Stimulated activated naive CD8-positive, alpha-beta T cell treated with anti-CD3 and anti-CD28 coated beads, Interleukin-15, Interleukin-2, amounts not matched to agents 100 ng/mL and 50 ng/mL, for 24 hours (primary cell): ENCODE measurements at regions not wholly inside any gene's neighbourhood (a gene's known extent, or its start where the extent isn't known, plus 50 kb on each side); places are given as distances from the start of the nearest gene placed in this dataset.
A peak's percentile ranks its signal among the peaks of the same experiment; 100 is the strongest.

Source experiments
- H3K27ac Mint-ChIP-seq: one replicate; pipeline ENCODE4 v1.8.0; 2021; ENCODE audit warnings: mild to moderate bottlenecking, mixed read lengths
- H3K27me3 Mint-ChIP-seq: one replicate; pipeline ENCODE4 v1.8.0; 2021; ENCODE audit warnings: mixed read lengths
- H3K36me3 Mint-ChIP-seq: one replicate; pipeline ENCODE4 v1.8.0; 2021; ENCODE audit warnings: low read depth, mixed read lengths
- H3K4me1 Mint-ChIP-seq: one replicate; pipeline ENCODE4 v1.8.0; 2021; ENCODE audit warnings: low read depth, mixed read lengths
- H3K4me3 Mint-ChIP-seq: one replicate; pipeline ENCODE4 v1.8.0; 2021; ENCODE audit warnings: mild to moderate bottlenecking, mixed read lengths
- H3K9me3 Mint-ChIP-seq: one replicate; pipeline ENCODE4 v1.8.0; 2021; ENCODE audit warnings: mixed read lengths

- Mint-ChIP-seq H3K4me3 (no peak overlapping the region), H3K27ac (no peak overlapping the region), H3K27me3 (no peaks in the 10 kb centered on the region), H3K36me3 (no peaks in the 10 kb centered on the region), H3K9me3 (no peaks in the 10 kb centered on the region), H3K4me1 (peaks cover 27% of the 10 kb centered on the region)
Observed at GRCh38 chrX:42094218-42094617, 170.9 kb upstream of the CASK start.

- Mint-ChIP-seq H3K4me3 (no peak overlapping the region), H3K36me3 (no peaks in the 10 kb centered on the region), H3K27me3 (no peaks in the 10 kb centered on the region), H3K4me1 (peaks cover 27% of the 10 kb centered on the region), H3K9me3 (no peaks in the 10 kb centered on the region), H3K27ac (no peak overlapping the region)
Observed at GRCh38 chrX:42093756-42094155, 170.4 kb upstream of the CASK start.

- Mint-ChIP-seq H3K27ac (peak overlapping the region; percentile 65), H3K27me3 (no peaks in the 10 kb centered on the region), H3K36me3 (no peaks in the 10 kb centered on the region), H3K9me3 (no peaks in the 10 kb centered on the region), H3K4me1 (peaks cover 27% of the 10 kb centered on the region), H3K4me3 (no peak overlapping the region)
Observed at GRCh38 chrX:42090395-42090794, 167.0 kb upstream of the CASK start.

GRCh38 chrX:42089031-42089430, 165.7 kb upstream of the CASK start:
- Mint-ChIP-seq H3K9me3 (no peaks in the 10 kb centered on the region), H3K4me3 (no peak overlapping the region), H3K4me1 (peaks cover 24% of the 10 kb centered on the region), H3K36me3 (no peaks in the 10 kb centered on the region), H3K27ac (no peak overlapping the region), H3K27me3 (no peaks in the 10 kb centered on the region)

- H3K36me3 Mint-ChIP-seq, result no peaks in the 10 kb centered on the region
- no peak overlapping the region for H3K4me3 Mint-ChIP-seq
- H3K27ac Mint-ChIP-seq, result no peak overlapping the region
- H3K9me3 Mint-ChIP-seq, result no peaks in the 10 kb centered on the region
- no peaks in the 10 kb centered on the region for H3K27me3 Mint-ChIP-seq
- peaks cover 16% of the 10 kb centered on the region for H3K4me1 Mint-ChIP-seq
Observed at GRCh38 chrX:42087960-42088359, 164.6 kb upstream of the CASK start.

GRCh38 chrX:42085836-42086235, 162.5 kb upstream of the CASK start:
- Mint-ChIP-seq H3K4me3 (no peak overlapping the region), H3K9me3 (no peaks in the 10 kb centered on the region), H3K36me3 (no peaks in the 10 kb centered on the region), H3K4me1 (peaks cover 12% of the 10 kb centered on the region), H3K27ac (no peak overlapping the region), H3K27me3 (no peaks in the 10 kb centered on the region)

GRCh38 chrX:42079968-42080367, 156.6 kb upstream of the CASK start:
- Mint-ChIP-seq H3K27me3 (no peaks in the 10 kb centered on the region), H3K4me1 (peaks cover 5% of the 10 kb centered on the region), H3K4me3 (no peak overlapping the region), H3K9me3 (no peaks in the 10 kb centered on the region), H3K36me3 (no peaks in the 10 kb centered on the region), H3K27ac (no peak overlapping the region)

- Mint-ChIP-seq H3K27ac (no peak overlapping the region), H3K4me1 (peaks cover 5% of the 10 kb centered on the region), H3K36me3 (no peaks in the 10 kb centered on the region), H3K4me3 (no peak overlapping the region), H3K27me3 (no peaks in the 10 kb centered on the region), H3K9me3 (no peaks in the 10 kb centered on the region)
Observed at GRCh38 chrX:42077675-42078074, 154.3 kb upstream of the CASK start.

GRCh38 chrX:42075032-42075431, 151.7 kb upstream of the CASK start:
- Mint-ChIP-seq H3K27ac (no peak overlapping the region), H3K36me3 (no peaks in the 10 kb centered on the region), H3K4me1 (peaks cover 5% of the 10 kb centered on the region), H3K27me3 (no peaks in the 10 kb centered on the region), H3K4me3 (no peak overlapping the region), H3K9me3 (no peaks in the 10 kb centered on the region)

- Mint-ChIP-seq H3K9me3 (no peaks in the 10 kb centered on the region), H3K36me3 (no peaks in the 10 kb centered on the region), H3K27me3 (no peaks in the 10 kb centered on the region), H3K4me3 (no peak overlapping the region), H3K27ac (no peak overlapping the region), H3K4me1 (peaks cover 5% of the 10 kb centered on the region)
Observed at GRCh38 chrX:42073448-42073847, 150.1 kb upstream of the CASK start.

- H3K27ac Mint-ChIP-seq, result no peak overlapping the region
- H3K4me1 Mint-ChIP-seq, result peaks cover 5% of the 10 kb centered on the region
- H3K9me3 Mint-ChIP-seq, result no peaks in the 10 kb centered on the region
- no peaks in the 10 kb centered on the region for H3K36me3 Mint-ChIP-seq
- H3K4me3 Mint-ChIP-seq, result no peak overlapping the region
- no peaks in the 10 kb centered on the region for H3K27me3 Mint-ChIP-seq
Observed at GRCh38 chrX:42070866-42071265, 147.5 kb upstream of the CASK start.

GRCh38 chrX:42054256-42054655, 130.9 kb upstream of the CASK start:
- H3K4me1 Mint-ChIP-seq, result no peaks in the 10 kb centered on the region
- no peaks in the 10 kb centered on the region for H3K27me3 Mint-ChIP-seq
- H3K4me3 Mint-ChIP-seq, result no peak overlapping the region
- no peaks in the 10 kb centered on the region for H3K9me3 Mint-ChIP-seq
- H3K36me3 Mint-ChIP-seq, result no peaks in the 10 kb centered on the region
- H3K27ac Mint-ChIP-seq, result no peak overlapping the region

- Mint-ChIP-seq H3K27me3 (no peaks in the 10 kb centered on the region), H3K27ac (no peak overlapping the region), H3K4me3 (no peak overlapping the region), H3K36me3 (no peaks in the 10 kb centered on the region), H3K9me3 (no peaks in the 10 kb centered on the region), H3K4me1 (no peaks in the 10 kb centered on the region)
Observed at GRCh38 chrX:42050345-42050744, 127.0 kb upstream of the CASK start.

- Mint-ChIP-seq H3K27me3 (no peaks in the 10 kb centered on the region), H3K9me3 (no peaks in the 10 kb centered on the region), H3K4me1 (no peaks in the 10 kb centered on the region)
Observed at GRCh38 chrX:42047886-42048285, 124.5 kb upstream of the CASK start.

GRCh38 chrX:42028109-42028508, 104.8 kb upstream of the CASK start:
- no peak overlapping the region for H3K27ac Mint-ChIP-seq
- no peaks in the 10 kb centered on the region for H3K36me3 Mint-ChIP-seq
- no peaks in the 10 kb centered on the region for H3K4me1 Mint-ChIP-seq
- no peak overlapping the region for H3K4me3 Mint-ChIP-seq
- H3K27me3 Mint-ChIP-seq, result no peaks in the 10 kb centered on the region
- H3K9me3 Mint-ChIP-seq, result peaks cover 7% of the 10 kb centered on the region

More at GRCh38 chrX:42047886-42048285, 124.5 kb upstream of the CASK start:
- Mint-ChIP-seq H3K27ac (no peak overlapping the region), H3K36me3 (no peaks in the 10 kb centered on the region), H3K4me3 (no peak overlapping the region)

- H3K9me3 Mint-ChIP-seq, result peaks cover 7% of the 10 kb centered on the region
- H3K4me1 Mint-ChIP-seq, result no peaks in the 10 kb centered on the region
- no peak overlapping the region for H3K27ac Mint-ChIP-seq
- no peaks in the 10 kb centered on the region for H3K27me3 Mint-ChIP-seq
- H3K36me3 Mint-ChIP-seq, result no peaks in the 10 kb centered on the region
- no peak overlapping the region for H3K4me3 Mint-ChIP-seq
Observed at GRCh38 chrX:42027367-42028000, 104.1 kb upstream of the CASK start.
